HG02623 (cell line): ENCODE measurements at regions not wholly inside any gene's neighbourhood (a gene's known extent, or its start where the extent isn't known, plus 50 kb on each side); places are given as distances from the start of the nearest gene placed in this dataset.

Experiments
- ATAC-seq: cut with Tn5 transposase; IDR thresholded peaks from one replicate; pipeline ENCODE4 v1.9.1; 2021; ENCODE audit warnings: moderate library complexity; ENCODE audit not compliant: unreplicated experiment

- ATAC-seq: no peak
Measured at GRCh38 chr19:28793391-28794168, 419.4 kb downstream of the UQCRFS1 start.

GRCh38 chr19:28785971-28786370 is 427.0 kb downstream of the UQCRFS1 start:
- no peak for ATAC-seq

GRCh38 chr19:28764066-28764465 is 448.9 kb downstream of the UQCRFS1 start:
- ATAC-seq: no peak

GRCh38 chr19:28746478-28746877 is 466.5 kb downstream of the UQCRFS1 start:
- no peak for ATAC-seq

GRCh38 chr19:28744943-28745342 is 468.0 kb downstream of the UQCRFS1 start:
- no peak for ATAC-seq

GRCh38 chr19:28744014-28744413 is 468.9 kb downstream of the UQCRFS1 start:
- no peak for ATAC-seq

- no peak for ATAC-seq
Measured at GRCh38 chr19:28737021-28737895, 475.7 kb downstream of the UQCRFS1 start.

- no peak for ATAC-seq
Measured at GRCh38 chr19:28736528-28736927, 476.4 kb downstream of the UQCRFS1 start.

- ATAC-seq: no peak
Measured at GRCh38 chr19:28731577-28731976, 481.4 kb downstream of the UQCRFS1 start.

- no peak for ATAC-seq
Measured at GRCh38 chr19:28730791-28731512, 482.0 kb downstream of the UQCRFS1 start.

- ATAC-seq: no peak
Measured at GRCh38 chr19:28727480-28728159, 485.3 kb downstream of the UQCRFS1 start.

GRCh38 chr19:28726533-28727479 is 486.1 kb downstream of the UQCRFS1 start:
- ATAC-seq: no peak

GRCh38 chr19:28718909-28719308 is 494.0 kb downstream of the UQCRFS1 start:
- ATAC-seq: no peak

- ATAC-seq: no peak
Measured at GRCh38 chr19:28715157-28715556, 497.8 kb downstream of the UQCRFS1 start.

GRCh38 chr19:28711411-28711810 is 501.5 kb downstream of the UQCRFS1 start:
- no peak for ATAC-seq

- ATAC-seq: no peak
Measured at GRCh38 chr19:28710278-28710677, 502.7 kb downstream of the UQCRFS1 start.

- no peak for ATAC-seq
Measured at GRCh38 chr19:28706693-28707092, 506.3 kb downstream of the UQCRFS1 start.

GRCh38 chr19:28705008-28705407 is 507.9 kb downstream of the UQCRFS1 start:
- ATAC-seq: no peak

- no peak for ATAC-seq
Measured at GRCh38 chr19:28703400-28703956, 509.5 kb downstream of the UQCRFS1 start.
